ENCODE measurements at regions not wholly inside any gene's neighbourhood (a gene's known extent, or its start where the extent isn't known, plus 50 kb on each side); places are given as distances from the start of the nearest gene placed in this dataset.
A peak's percentile ranks its signal among the peaks of the same experiment; 100 is the strongest.

DNA sequence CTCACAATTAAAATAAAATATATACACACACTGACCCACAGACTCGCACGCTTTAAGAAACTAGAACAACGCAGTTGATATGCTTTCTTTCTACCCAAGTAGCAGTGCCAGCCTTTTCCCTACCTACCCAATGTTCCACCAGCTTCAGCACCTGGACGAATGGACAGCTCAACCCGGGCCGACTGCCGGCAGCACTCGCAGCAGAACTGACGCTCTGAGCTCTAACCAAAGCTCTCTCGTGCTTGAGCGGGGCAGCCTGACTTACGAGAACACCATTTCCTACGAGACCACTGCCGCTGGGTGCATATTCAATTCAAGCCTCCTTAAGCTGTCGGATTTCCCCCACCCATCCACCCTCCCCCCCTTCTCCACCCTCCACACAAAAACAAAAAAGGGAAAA, 127.4 kb upstream of the DPYD start:
- DNase-seq (ENCODE audit: extremely low read depth, low read depth) = peak; percentile 60
- TF ChIP-seq, protein P1, sequence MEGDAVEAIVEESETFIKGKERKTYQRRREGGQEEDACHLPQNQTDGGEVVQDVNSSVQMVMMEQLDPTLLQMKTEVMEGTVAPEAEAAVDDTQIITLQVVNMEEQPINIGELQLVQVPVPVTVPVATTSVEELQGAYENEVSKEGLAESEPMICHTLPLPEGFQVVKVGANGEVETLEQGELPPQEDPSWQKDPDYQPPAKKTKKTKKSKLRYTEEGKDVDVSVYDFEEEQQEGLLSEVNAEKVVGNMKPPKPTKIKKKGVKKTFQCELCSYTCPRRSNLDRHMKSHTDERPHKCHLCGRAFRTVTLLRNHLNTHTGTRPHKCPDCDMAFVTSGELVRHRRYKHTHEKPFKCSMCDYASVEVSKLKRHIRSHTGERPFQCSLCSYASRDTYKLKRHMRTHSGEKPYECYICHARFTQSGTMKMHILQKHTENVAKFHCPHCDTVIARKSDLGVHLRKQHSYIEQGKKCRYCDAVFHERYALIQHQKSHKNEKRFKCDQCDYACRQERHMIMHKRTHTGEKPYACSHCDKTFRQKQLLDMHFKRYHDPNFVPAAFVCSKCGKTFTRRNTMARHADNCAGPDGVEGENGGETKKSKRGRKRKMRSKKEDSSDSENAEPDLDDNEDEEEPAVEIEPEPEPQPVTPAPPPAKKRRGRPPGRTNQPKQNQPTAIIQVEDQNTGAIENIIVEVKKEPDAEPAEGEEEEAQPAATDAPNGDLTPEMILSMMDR (IDR thresholded peaks at IDR 0.05; ENCODE audit: low read depth, low read length) = no peak; the same call in 1 of the 2 replicates

DNA sequence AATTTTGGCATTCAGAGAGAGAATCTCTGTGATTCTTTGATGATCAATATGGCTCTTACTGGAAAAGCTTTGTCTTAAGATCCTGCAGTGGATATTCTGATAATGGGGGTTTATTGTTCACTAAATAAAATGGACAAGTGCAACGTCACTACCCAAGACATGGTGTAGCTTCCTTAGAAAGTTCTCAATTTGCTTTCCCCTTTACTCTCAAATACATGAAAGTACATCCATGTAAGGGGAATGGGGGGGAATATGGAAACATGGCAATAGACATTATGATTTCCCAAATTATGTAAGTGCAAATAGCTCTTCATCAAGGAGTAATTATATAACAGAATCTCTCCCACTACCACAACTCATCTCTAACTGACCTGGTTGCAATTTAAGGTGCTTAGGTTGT, 126.3 kb upstream of the DPYD start:
- TF ChIP-seq, protein P1 (IDR thresholded peaks at IDR 0.05; ENCODE audit: low read depth, low read length) = no peak
- no peak for DNase-seq (ENCODE audit: extremely low read depth, low read depth)

DNA sequence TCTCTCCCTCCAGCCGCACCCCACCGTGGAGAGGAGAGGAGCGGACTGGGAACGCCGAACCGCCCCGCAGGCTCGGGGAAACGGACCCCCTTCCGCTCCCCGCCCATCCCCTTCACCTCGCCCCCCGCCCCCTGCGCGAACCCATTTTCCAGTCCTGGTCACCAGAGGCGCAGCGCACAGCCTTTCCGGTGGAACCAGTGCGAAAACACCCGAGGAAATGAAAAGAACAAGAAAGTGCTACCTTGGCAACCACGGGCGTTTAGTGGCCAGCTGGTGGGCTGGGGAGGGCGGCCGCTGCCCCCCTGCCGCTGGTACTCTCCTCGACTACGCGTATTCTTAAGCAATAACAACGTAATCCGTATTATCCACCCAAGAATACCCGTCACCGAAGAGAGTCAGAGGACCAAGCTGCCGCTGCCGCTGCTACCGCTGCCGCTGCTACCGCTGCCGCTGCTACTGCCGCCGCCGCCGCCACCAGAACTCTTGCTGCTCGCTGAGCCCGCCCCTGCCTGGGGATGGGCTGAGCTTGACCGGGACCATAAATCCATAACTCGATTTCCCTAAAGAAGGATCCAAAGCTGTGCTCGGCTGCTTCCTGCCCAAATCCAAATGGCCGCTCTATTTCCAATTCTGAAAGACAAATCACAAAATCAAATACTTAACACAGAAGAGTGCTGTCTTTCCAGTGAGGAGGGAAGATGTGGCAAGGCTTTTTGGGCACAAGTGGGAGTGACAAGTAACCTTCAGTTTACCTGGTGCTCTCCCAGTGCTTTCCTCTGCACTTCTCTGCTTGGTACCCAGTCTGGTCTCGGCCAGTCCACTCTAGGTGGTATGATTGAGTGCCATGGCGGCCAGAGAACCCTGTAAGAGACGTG, 125.2 kb upstream of the DPYD start:
- DNase-seq (ENCODE audit: extremely low read depth, low read depth) = no peak

DNA sequence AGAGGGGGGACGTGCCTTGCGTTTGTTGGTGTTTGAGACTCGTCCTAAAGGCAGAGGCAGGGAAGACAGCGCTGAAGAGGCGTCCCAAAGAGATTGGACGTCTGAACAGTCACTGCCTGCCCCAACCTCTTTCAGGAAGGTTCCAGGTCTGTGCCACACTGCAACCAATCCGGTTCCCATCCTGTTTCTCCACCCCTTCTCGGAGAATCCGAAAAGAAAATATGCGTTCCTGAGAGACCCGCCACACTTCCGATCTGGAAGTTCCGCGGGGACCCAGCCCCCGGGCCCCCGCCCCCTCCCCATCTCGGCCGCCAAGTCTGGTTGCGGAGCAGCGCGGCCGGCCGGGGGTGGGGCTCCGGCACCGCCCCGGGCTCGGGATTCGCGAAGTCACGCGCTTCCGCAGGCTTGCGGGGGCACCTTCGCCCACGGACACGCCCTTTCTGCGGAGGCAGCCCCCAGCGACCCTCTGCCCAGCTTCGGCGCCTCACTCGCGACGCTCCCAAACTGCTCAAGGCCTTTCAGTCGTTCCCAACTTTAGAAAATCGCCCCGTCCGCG, 124.5 kb upstream of the DPYD start:
- no peak for DNase-seq (ENCODE audit: extremely low read depth, low read depth)
- TF ChIP-seq, protein P1 (IDR thresholded peaks at IDR 0.05; ENCODE audit: low read depth, low read length) = no peak

More for the DNA sequence above, 125.2 kb upstream of the DPYD start:
- TF ChIP-seq, protein P1 (IDR thresholded peaks at IDR 0.05; ENCODE audit: low read depth, low read length) = no peak

DNA sequence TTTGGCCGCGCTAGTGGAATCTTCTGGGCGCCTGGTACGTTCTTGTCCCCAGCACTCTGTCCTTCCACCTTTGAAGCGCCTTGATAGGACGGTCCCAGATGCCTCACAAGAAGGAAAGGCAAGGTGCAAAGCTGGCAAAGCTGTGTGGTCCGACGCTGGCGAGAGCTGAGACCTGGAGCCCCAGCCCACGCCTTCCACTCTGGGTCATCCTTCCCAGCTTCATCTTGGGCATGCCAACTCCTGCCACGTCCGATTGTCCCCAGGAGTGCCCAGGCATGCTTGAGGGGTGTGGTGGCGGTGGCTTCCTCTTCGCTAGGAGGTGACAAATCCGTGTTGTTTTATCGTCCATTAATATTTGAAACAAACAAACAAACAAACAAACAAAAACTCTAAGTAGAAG, 123.9 kb upstream of the DPYD start:
- no peak for DNase-seq (ENCODE audit: extremely low read depth, low read depth)
- TF ChIP-seq, protein P1 (IDR thresholded peaks at IDR 0.05; ENCODE audit: low read depth, low read length) = no peak

DNA sequence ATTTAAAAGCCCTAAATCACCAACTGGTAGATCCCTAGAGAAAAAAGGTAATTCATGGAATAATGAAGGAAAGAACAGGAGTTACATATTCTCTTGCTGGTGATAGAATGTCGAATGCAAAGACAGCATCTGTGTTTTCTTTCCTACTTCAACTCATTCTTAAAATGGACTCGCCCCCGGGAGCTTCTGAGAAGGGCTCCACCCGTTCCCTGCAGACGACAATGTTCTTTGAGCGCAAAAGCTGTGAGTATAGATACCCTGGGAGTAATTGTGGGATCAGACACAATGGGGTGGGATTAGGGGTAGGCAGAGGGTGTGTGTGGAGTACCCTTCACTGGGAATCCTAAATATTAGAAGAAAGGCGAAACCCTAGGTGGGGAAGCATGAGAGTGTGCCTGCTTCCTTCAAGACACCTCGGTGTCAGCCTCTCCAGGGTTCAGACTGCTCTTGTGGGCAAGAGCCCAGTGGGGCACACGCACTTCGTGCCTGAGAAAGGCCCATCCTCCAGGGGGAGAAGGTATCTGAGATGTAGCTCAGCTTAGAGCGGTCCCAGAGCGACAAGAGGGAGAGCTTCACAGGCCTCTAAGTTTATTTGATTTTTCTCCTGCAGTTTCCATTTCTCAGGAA, 123.3 kb upstream of the DPYD start:
- TF ChIP-seq, protein P1 (IDR thresholded peaks at IDR 0.05; ENCODE audit: low read depth, low read length) = no peak
- DNase-seq (ENCODE audit: extremely low read depth, low read depth) = no peak

DNA sequence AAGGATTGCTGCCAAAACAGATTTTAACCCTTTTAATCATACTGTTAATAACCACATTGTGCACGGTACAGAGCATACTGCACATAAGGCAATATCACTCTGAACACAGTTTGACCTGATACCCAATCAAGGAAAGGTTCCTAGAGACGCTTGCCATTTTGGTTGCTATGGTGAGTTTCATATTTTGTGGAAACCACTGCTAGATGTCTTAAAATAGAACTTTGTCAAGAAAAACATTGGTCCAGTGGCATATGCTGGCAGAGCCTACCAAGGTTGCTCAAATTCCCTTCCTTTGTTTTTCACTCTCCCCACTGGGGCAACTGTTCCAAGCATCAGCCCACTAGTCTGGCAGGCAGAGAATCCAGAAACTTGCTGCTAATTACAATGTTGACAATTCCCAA, 114.8 kb upstream of the DPYD start:
- DNase-seq (ENCODE audit: extremely low read depth, low read depth) = no peak
- TF ChIP-seq, protein P1 (IDR thresholded peaks at IDR 0.05; ENCODE audit: low read depth, low read length) = no peak
